Tibial artery (tissue), 4 donors: ENCODE measurements at regions not wholly inside any gene's neighbourhood (a gene's known extent, or its start where the extent isn't known, plus 50 kb on each side); places are given as distances from the start of the nearest gene placed in this dataset.

Source experiments
- DNase-seq, 2 donors: peaks; one replicate each; pipeline ENCODE4 v3.0.0-alpha.2; 2019
- H3K27ac ChIP-seq, 2 donors: fragments of 200-600 bp; sonication (generic) in 1 of 2; 1 replicate in 1 of 2; 2 replicates in 1 of 2; pipeline ENCODE4 v1.5.1; 2018 to 2019; ENCODE audit warnings: mild to moderate bottlenecking in 1 of 2
- H3K27me3 ChIP-seq, 2 donors: fragments of 200-600 bp; sonication (generic) in 1 of 2; one replicate each; pipeline versions ENCODE4 v1.5.1 to v1.6.0; 2016 to 2019
- H3K36me3 ChIP-seq, 3 donors: fragments of 200-600 bp; sonication (generic) in 2 of 3; one replicate each; pipeline ENCODE4 v1.5.1; 2016 to 2019; ENCODE audit warnings: mild to moderate bottlenecking in 2 of 3
- H3K4me1 ChIP-seq, 4 donors: fragments of 200-600 bp; sonication (generic) in 2 of 4; 1 replicate in 3 of 4; 2 replicates in 1 of 4; pipeline ENCODE4 v1.5.1; 2016 to 2019
- H3K4me3 ChIP-seq, 2 donors: fragments of 200-600 bp; sonication (generic) in 1 of 2; 1 replicate in 1 of 2; 2 replicates in 1 of 2; pipeline ENCODE4 v1.5.1; 2018 to 2019; ENCODE audit warnings: mild to moderate bottlenecking in 2 of 2
- H3K9me3 ChIP-seq, 3 donors: fragments of 200-600 bp; sonication (generic) in 1 of 3; one replicate each; pipeline ENCODE4 v1.5.1; 2016 to 2019
- intact Hi-C: fragments of 100-400 bp; cut with DNase I; formaldehyde crosslinking; loops from one replicate; pipeline ENCODE4 v1.15.0; 2023; ENCODE audit warnings: low total_unique reads
- TF ChIP-seq, protein P1 (sequence below), 2 experiments: fragments of 200-600 bp in 1 of 2; fragments of 450-650 bp in 1 of 2; IDR thresholded peaks; one replicate each; pipeline ENCODE4 v1.5.1; 2017 to 2019; ENCODE audit warnings: antibody characterized with exemption in 2 of 2, mild to moderate bottlenecking in 1 of 2, moderate library complexity in 1 of 2

- Histone ChIP-seq H3K4me3 (no peak overlapping the region), H3K4me1 (no peaks in the 10 kb centered on the region), H3K9me3 (no peaks in the 10 kb centered on the region), H3K36me3 (no peaks in the 10 kb centered on the region), H3K27me3 (no peaks in the 10 kb centered on the region), H3K27ac (no peak overlapping the region)
- intact Hi-C loops = no loop called here
- no peak for DNase-seq
- TF ChIP-seq, protein P1, sequence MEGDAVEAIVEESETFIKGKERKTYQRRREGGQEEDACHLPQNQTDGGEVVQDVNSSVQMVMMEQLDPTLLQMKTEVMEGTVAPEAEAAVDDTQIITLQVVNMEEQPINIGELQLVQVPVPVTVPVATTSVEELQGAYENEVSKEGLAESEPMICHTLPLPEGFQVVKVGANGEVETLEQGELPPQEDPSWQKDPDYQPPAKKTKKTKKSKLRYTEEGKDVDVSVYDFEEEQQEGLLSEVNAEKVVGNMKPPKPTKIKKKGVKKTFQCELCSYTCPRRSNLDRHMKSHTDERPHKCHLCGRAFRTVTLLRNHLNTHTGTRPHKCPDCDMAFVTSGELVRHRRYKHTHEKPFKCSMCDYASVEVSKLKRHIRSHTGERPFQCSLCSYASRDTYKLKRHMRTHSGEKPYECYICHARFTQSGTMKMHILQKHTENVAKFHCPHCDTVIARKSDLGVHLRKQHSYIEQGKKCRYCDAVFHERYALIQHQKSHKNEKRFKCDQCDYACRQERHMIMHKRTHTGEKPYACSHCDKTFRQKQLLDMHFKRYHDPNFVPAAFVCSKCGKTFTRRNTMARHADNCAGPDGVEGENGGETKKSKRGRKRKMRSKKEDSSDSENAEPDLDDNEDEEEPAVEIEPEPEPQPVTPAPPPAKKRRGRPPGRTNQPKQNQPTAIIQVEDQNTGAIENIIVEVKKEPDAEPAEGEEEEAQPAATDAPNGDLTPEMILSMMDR (IDR thresholded peaks at IDR 0.05) = no peak
These were observed 729.9 kb upstream of the GYPC start for GRCh38 chr2:125925891-125926546.

DNA sequence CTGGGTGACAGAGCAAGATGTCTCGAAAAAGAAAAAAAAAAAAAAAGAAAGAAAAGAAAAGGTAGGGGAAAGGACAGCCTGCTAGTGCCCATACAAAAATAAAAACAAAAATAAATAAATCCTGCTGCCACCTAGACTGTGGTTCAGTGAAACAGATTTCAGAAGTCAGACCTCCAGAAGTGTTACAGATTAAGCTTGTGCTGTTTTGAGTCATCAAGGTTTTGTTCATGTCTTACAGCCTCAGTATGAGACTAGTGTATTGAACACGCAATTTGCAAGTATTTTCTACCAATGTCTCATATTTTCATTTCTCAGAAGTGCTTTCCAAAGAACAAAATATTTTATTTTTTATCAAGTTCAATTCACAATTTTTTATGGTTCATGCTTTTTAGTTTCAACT, 720.4 kb upstream of the GYPC start:
- intact Hi-C loops = no loop called here

GRCh38 chr2:125942585-125943424, 713.2 kb upstream of the GYPC start:
- Histone ChIP-seq H3K9me3 (peaks cover 3 to 12% (median 10%) of the 10 kb centered on the region in 3 donors), H3K36me3 (no peaks in the 10 kb centered on the region), H3K4me1 (no peaks in the 10 kb centered on the region), H3K4me3 (no peak overlapping the region), H3K27me3 (no peaks in the 10 kb centered on the region), H3K27ac (no peak overlapping the region)
- intact Hi-C loops = no loop called here
- DNase-seq = no peak
- TF ChIP-seq, protein P1 (IDR thresholded peaks at IDR 0.05) = no peak

More for the DNA sequence above, 720.4 kb upstream of the GYPC start:
- Histone ChIP-seq H3K9me3 (no peaks in the 10 kb centered on the region), H3K4me3 (no peak overlapping the region), H3K27me3 (no peaks in the 10 kb centered on the region), H3K27ac (no peak overlapping the region), H3K36me3 (no peaks in the 10 kb centered on the region), H3K4me1 (no peaks in the 10 kb centered on the region)
- TF ChIP-seq, protein P1 (IDR thresholded peaks at IDR 0.05) = no peak
- DNase-seq = no peak

- no peak for DNase-seq
- Histone ChIP-seq H3K9me3 (peaks cover 0 to 5% (median 0%) of the 10 kb centered on the region in 3 donors), H3K4me1 (no peaks in the 10 kb centered on the region), H3K4me3 (no peak overlapping the region), H3K27ac (no peak overlapping the region), H3K27me3 (no peaks in the 10 kb centered on the region), H3K36me3 (no peaks in the 10 kb centered on the region)
- intact Hi-C loops = no loop called here
- TF ChIP-seq, protein P1 (IDR thresholded peaks at IDR 0.05) = no peak
These were observed 696.9 kb upstream of the GYPC start for GRCh38 chr2:125959047-125959446.

DNA sequence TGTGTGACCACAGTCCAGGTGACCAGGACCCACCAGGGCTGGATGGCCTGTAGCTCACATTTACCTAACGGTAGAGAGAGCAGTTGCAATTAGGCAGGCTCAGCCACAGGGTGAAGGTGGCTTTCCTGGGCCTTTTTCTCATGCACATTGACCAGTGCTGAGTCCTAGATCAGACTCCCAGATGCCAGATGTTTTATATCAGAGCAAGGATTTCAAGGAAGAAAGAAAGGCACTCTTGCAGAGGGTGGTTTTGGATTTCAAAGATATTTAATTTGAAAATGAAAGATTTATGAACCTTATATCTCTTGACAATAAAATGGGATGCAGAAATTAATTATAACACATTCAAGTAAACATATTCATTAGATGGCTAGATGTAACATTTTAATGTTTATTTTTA, 694.2 kb upstream of the GYPC start:
- Histone ChIP-seq H3K36me3 (no peaks in the 10 kb centered on the region), H3K4me1 (no peaks in the 10 kb centered on the region), H3K27me3 (no peaks in the 10 kb centered on the region), H3K4me3 (no peak overlapping the region), H3K27ac (no peak overlapping the region), H3K9me3 (no peaks in the 10 kb centered on the region)
- intact Hi-C loops = no loop called here
- TF ChIP-seq, protein P1 (IDR thresholded peaks at IDR 0.05) = no peak
- DNase-seq = no peak
